Activated T-cell treated with anti-CD3 and anti-CD28 coated beads for 1 hour (primary cell): ENCODE measurements at regions not wholly inside any gene's neighbourhood (a gene's known extent, or its start where the extent isn't known, plus 50 kb on each side); places are given as distances from the start of the nearest gene placed in this dataset.

Experiments used
- DNase-seq: peaks from one replicate; pipeline ENCODE4 v3.0.0-alpha.2; 2020; ENCODE audit warnings: low read depth

DNA sequence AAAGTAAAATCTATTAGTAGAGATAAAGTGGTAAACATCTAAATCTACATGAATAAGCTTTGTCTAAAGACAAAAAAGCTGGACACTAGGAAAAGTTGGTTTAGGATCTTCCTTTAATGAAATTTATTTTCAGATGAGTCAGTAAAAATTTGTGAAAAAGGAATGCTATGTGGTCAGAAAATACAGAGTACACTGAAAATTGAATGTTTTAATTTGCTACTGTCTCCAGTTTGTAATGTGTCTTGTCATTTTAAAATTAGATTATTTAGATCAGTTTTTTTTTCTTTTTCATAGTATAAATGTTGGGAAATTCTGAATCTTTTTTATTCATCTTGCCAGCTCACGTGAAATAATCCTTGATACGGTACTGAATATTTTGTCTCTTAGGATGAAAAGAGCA lies 56.9 kb downstream of the SLITRK6 start:
- DNase-seq, result no peak

DNA sequence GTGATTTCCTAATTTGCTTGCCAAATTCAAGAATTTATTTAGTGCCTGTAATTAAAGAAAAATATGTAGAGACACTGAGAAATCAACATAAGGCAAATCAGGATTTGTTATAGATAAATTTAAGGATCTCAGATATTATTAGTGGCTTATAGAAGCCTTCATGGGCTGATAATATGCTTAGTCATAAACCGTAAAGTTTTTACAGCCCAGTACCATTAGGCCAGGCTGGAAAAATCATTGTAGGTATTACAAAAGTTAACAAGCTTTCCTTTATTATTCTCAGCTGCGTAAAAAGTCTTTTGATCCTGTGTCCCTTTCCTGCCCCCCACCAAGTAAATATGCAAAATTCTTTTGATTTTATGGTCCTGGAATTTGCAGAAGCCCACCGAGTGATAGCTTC lies 58.2 kb downstream of the SLITRK6 start:
- DNase-seq, result no peak

DNA sequence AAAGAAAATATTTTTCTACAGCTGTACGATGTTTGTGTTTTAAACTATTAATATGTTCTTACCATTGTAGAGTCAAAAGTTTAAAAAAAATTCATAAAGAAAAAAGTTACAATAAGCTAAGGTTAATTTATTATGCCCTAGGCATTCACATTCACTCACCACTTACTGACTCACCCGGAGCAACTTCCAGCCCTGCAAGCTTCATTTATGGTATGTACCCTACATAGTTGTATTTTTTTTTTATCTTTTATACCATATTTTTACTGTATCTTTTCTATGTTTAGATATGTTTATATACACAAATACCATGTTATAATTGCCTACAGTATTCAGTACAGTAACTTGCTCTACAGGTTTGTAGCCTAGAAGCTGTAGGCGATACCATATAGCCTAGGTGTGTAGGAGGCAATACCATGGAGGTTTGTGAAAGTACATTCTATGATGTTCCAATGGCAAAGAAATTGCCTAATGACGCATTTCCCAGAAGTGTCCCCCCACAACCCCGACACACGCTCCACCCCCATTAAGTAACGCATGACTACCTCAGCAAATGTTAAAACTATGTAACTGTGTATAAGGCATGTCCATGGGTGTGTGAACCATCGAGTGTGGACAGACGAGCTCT lies 60.4 kb downstream of the SLITRK6 start:
- DNase-seq, result no peak

DNA sequence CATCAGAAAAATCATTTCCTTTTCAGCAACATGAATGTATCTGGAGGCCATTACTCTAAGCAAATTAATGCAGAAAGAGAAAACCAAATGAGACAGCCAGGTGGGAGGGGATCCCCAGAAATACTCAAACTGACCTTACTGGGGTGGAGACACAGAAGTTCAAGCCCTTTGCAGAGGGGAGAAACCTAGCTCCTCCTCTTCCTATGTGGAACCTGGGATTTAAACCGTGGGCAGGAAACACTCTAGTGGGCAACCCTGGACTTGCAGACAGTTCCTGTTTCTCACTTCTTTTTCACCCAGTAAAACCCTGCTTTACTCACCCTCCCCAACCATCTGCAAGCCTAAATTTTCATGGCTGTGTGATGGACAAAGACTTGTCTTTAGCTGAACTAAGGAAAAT lies 61.3 kb downstream of the SLITRK6 start:
- no peak for DNase-seq

DNA sequence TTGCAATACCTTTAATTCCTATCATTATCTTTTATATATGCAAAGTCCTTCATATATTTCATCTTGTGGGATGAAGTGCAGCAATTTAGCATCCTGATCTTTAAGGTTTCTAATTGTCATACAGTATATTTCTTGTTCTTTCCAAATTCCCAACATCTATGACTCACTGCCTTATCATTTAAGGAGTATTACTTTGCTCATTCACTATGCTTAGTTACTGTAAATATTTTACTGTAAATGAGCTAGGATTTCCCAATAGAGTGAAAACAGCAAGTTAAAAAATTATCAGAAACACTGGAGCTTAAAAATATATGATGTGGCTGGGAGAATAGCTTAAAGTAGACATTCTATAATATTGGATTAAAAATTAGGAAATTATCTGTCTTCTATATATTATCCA lies 69.9 kb downstream of the SLITRK6 start:
- no peak for DNase-seq

DNA sequence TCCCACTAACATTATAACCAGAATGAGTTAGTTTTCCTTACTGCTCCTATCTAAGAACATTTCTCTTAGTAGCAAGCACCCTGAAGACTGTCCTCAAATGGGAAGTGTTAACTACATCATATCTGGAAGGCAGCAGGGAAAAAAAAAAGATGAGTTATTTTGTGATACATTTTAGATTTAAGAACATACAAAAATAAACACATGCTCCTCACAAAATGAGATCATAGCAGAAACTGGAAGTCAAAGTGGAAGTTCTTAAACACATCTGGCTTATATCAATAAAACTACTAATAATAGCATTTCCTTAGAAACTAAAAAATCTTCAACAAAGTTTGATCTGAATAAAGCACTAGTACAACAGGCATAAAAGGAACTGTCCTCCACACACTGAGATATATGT lies 70.4 kb downstream of the SLITRK6 start:
- no peak for DNase-seq

DNA sequence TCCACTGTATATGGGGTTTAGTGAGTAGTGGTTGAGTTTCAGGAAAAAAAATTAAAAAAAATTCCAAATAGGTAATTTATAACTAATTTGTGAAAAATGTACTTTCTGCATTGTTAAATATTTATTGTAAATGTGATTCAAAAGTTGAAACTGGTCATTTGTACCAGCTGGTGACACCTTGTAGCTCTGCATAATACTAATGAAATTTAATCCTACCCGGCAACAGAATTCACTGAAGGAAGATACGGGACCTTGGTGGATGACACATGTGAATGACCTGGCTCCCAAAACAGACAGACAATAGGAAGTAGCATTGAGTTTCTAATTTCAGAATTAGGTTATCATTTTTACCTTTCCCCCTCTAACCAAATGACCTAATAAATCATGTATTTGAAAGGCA lies 73.8 kb downstream of the SLITRK6 start:
- no peak for DNase-seq

DNA sequence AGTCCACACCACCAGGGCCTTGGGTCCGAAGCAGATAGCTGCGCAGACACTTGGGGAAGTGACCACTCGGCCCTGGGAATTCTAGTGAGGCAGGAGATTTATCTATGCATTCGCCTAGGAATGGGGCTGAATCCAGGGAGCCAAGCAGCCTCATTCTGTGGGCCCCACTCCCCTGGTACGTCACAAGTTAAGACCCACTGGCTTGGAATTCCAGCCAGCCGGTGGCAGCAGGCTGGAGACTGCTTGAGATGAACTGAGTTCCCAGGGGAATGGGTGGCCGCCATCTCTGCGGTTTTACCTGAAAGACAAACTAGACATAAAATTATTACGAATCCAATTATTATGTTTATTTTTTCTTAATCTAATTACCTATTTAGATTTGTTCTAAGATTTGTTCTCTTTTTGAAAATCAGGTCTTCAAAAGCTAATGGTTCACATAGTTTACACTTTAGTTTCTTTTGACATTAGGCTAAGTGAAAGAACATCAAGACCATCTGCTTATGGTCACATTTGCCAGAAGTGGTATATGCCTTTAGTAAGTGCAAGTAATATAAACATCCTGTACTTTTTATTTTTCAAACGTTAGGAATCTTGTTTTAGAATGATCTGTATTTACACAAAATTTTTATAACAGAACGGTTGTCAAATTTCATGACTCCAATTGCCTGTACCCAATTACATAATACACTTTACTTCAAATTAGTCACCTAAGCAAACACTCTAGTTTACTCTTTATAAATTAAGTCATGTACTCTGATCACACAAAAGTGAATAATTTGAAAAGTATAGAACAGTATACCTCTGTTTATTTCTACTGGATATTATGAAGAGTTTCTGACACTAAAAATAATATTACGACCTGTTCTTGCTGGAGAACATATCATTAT lies 74.4 kb downstream of the SLITRK6 start:
- DNase-seq, result no peak

DNA sequence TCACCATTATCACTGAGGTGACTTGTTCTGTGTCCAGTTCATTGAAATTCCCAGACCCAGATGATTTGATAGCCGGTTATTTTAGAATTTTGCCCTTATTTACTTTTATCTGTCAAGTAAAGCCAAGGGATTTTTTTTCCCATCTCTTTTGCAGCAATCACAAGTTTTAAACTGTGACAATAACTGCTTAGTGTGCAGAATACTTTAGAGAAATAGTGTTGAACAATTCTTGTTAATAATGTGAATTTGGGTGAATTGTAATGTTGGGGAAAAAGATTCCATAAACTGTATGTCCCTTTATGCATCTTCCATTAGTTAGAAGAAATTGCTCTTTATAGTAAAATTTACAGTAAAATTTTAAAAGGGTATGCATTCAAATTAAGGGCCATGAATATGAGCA lies 79.5 kb downstream of the SLITRK6 start:
- no peak for DNase-seq

DNA sequence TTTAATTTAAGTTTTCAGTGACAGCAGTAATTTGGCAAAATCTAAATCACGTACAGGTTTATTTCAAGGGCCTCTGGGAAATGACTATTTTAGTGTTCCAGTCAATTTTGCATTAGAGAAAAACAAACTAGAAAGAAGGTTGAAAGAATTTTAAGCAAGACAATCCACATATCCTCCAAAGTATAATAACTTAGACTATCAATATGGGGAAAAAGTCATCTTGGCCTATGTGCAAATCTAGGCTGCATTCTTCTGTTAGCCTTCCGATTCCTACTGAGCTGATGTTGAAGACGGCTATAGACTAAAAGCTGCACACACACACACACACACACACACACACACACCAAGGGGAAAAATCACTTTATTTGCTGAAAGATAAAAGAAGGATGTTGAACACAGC lies 81.3 kb downstream of the SLITRK6 start:
- no peak for DNase-seq

DNA sequence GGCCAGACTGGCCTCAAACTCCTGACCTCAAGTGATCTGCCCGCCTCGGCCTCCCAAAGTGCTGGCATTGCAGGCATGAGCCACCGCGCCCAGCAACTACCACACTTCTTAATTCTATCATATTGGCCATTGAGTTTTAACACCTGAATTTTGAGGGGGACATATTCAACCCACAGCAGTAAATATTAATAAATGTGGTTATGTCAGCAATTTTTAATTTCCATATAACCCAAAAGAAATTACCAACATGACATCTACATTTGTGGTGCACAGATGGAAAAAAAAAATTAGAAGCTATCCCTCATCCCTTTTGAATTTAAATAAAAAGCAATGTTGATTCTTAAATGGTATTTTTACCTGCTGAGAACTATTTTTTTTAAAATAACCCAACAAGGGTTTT lies 88.7 kb downstream of the SLITRK6 start:
- DNase-seq, result no peak

DNA sequence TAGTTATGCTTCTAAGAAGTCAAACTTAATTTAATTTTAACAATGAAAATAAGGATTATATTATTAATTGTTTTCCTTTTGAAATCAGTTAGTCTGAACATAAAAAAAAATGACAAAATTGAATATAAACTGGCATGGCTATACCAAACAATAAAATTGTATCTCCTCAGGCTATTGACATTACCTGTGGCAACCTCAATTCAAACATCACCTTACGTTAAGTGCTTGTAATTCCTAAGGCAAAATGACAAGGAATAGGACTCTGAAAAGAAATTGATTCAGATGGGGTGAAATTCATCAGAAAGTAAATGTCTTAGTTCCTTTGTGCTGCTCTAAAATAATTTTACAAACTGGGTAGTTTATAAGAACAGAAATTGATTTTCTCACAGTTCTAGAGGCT lies 89.5 kb downstream of the SLITRK6 start:
- DNase-seq, result no peak

DNA sequence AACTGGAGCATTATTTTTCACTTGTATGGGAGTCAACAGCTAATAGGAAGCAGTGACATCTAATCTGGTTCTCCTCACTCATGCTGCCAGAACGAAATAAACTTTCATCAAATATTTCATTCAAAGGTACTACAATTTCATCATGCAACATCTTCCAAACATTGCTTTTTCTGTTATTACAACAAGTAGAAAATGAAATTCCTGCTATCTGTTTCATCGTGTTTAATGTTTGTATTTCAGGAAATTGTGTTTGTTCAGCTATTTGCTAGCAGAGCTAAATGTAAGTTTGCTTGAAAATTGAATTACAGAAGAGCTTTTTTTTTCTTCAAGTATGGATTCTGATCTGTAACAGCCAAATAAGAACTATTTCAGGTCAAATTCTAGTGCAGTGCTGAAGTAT lies 90.1 kb downstream of the SLITRK6 start:
- DNase-seq, result no peak

DNA sequence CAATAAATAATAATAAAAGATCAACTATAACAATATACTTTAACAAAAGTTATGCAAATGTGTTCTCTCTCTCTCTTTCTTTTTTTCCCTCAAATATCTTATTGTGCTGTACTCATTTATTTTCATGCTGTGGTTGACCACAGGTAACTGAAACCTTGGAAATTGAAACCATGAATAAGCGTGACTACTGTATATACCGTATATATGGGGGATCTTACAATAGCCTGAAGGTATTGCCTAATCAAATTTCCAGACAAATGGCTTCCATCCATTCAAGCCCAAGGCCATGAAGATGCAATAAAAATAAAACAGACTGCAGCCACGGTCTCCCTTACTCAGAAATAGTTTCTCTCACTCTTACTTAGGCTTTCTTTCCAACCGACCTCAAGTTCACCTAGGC lies 98.3 kb downstream of the SLITRK6 start:
- DNase-seq, result no peak

DNA sequence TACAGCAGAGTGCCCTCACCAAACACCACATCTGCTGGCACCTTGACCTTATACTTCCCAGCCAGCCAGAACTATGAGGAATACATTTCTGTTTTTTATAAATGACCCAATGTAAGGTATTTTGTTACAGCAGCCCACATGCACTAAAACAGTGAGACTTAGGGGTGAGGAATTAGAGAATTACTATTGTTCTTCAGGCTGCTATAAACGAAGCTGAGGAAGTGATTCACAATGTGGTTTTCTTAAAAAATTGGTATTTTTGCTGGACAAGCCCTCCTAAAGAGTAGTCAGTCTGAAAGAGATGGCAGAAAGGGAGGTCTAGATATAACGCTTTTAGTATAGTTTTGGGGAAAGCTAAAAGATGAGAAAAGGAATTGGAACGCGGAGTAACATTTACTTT lies 101.0 kb downstream of the SLITRK6 start:
- DNase-seq, result no peak

DNA sequence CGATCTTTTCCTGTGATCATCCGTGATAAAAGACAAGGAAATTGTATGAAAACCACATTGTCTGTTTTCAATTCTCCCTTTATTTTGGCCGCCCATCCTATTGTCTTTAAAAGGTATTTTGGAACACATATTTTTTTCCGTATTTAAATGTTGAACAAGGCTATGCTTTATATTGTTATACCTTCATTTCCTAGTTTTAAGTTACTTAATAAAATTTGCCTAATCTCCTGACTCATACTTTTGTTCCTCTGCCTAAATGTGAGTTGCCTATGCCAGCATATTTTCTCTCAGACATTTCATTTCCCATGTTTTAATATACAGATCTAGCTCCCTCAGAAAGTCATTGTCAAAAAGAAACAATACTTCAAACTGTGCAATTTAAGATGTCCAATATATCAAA lies 104.2 kb downstream of the SLITRK6 start:
- DNase-seq, result no peak

DNA sequence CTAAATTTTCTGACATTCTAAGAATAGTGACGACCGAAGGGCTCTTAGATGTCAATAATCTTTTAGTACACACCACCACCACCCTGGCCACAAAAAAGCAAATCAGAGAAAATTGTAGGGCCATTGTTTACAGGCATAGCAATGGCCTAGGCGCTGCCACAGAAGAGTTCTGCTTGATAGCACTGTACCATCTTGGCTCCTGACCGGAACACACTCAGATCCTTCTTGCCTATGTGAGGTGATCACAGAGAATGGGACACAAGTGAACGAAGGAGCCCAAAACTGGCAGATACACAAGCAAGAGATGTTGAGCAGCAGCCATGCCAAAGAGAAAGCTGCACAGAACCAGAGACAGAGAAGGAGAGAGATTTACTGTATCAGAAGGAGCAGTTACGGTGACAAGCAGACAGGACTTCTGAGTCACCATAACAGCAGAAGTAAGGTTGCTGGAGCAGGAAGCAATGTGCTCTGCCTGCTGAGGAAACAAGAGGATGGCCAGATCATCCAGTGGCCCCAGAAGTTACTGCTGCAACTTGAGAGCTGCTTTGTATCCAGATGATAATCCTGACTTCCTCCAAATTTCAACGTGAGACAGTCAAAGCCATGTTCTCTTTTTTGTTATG lies 105.2 kb downstream of the SLITRK6 start:
- DNase-seq, result no peak

DNA sequence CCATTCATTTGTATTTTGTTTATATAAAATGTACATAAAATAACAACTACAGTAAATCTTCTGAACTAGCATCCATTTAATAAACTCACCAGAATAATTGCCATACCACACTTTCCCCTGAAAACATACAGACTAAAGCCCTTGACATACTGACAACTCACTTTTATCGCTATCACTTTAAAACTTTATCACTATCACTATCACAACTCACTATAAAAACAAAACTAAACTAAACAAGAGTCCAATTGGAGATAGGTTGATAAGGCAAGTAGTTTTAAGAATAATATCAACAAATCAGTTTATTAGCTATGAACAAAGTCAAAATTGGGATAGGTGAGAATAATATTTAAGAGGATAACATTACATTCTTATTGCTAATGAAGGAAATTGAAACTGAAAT lies 108.9 kb downstream of the SLITRK6 start:
- DNase-seq, result no peak

DNA sequence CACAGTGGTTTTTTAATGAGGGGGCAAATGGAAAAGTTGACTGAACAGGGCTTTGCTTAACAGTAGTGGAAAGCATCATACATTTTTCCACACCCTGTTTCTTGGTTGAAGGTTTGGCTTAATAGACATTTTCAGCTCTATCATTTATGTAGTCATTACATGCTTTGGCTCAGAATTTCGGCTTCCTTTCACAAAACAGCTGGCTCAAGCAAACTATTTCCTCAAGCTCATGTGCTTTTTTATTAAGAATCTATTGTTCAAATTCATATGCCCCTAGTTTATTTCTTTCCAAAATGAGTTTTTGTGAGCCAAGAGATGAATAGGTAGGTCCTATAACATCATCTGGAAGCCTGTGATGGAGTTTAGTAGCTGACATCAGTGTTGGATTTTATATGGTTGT lies 113.8 kb downstream of the SLITRK6 start:
- no peak for DNase-seq

DNA sequence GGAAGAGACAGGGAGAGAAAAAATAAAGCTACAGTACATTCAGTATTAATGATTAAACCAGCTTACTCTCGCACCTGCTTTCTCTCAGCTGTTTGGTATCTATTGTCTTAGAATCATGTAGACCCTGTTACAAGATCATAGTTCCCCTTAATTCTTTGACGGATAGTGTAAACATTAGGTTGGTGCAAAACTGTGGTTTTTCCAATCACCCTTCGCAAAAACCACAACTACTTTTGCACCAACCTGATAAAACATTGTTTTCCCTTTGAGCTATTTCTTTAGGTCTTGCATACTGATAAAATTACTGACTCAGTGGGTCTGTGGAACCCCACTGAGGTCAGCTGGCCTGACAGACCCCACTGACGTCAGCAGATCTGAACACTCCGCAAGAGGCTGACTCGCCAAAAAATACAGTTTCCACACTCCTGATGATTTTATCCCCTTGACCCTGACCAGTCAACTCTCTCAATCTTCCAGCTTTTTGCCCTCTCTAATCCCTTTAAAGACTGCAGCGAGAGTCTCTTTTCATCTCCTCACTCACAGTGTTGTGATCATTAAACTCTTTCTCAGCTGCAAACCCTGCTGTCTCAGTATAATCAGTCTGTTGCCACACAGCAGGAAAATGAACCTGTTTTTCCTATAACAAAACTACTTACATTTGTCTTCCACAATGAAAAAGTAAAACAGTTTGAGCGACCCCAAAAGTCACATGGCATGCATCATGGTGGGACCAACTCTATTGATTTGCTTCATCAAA lies 123.9 kb downstream of the SLITRK6 start:
- DNase-seq, result no peak

DNA sequence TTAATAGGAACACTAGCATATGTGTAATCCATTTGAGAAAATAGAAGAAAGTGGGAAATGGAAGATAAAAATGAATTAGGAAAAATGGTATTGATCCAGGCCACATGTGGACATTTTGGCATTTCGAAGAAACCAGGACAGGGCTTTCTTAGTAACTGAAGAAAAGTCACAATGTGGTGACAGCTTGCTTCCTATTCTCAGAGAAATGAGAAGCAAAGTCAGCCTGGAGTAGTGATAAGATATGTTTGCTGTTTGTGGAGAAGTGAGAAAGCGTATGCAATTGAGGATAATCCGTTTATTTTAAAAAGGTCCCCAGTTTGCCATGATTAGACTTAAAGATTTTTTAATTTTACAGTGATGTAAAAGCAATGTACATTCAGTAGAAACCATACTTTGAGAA lies 127.9 kb downstream of the SLITRK6 start:
- DNase-seq, result no peak

DNA sequence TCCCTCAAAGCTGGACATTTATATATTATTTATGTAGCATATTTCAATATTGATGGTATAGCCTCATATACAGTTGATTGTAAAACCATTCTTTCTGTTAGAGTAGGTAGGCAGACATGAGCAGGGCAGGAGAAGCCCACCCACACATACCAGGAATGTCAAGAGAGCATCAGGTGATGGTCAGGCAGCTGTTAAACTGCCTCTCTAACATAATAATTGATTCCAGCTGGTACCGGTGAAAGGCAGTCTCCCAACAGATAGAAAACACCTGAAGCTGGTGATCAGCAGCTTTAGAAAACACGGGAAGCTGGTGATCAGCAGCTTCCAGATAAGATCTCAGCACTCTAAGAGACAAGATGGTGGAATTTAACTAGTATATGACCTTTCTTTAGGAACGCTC lies 132.9 kb downstream of the SLITRK6 start:
- no peak for DNase-seq

DNA sequence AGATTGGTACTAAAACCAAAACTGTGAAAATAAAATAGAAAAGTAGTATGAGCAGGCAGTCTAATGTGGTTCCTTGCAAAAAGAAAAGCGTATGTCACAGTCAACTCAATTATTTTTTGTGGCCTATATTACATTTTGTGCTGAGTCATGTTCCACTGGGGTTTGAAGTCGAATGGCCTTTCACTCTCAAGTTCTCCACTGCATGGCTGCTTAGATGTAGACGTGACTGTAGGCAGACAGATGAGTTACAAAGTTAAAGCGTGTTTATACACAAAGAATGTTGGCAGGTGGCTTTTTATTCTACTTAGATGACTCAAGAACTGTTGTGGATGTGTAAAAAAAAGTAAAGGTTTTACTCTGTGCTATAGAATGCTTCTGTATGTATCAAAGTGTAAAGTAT lies 133.9 kb downstream of the SLITRK6 start:
- no peak for DNase-seq
